Stimulated activated CD4-positive, alpha-beta T cell treated with anti-CD3 and anti-CD28 coated beads, Interleukin-1b, Interleukin-23, amount 100 ng/mL, for 4 hours (primary cell): ENCODE measurements at regions not wholly inside any gene's neighbourhood (a gene's known extent, or its start where the extent isn't known, plus 50 kb on each side); places are given as distances from the start of the nearest gene placed in this dataset.
"Not testable (repeated sequence)": the region's sequence is repeated elsewhere in the genome, so short reads cannot be mapped to it uniquely, and the experiment has no call there.

Experiments
- DNase-seq, 2 donors: peaks; one replicate each; pipeline ENCODE4 v3.0.0-alpha.2; 2020; ENCODE audit warnings: low read depth in 2 of 2

- not testable (repeated sequence) for DNase-seq
Measured at GRCh38 chr2:150667039-150667438, 179.6 kb upstream of the RND3 start.

- DNase-seq = no peak
Measured at GRCh38 chr2:150663143-150663542, 175.7 kb upstream of the RND3 start.

GRCh38 chr2:150656002-150656401, 168.5 kb upstream of the RND3 start:
- DNase-seq = no peak

GRCh38 chr2:150653351-150653750, 165.9 kb upstream of the RND3 start:
- no peak for DNase-seq

GRCh38 chr2:150647943-150648342, 160.5 kb upstream of the RND3 start:
- DNase-seq = no peak

GRCh38 chr2:150646746-150647145, 159.3 kb upstream of the RND3 start:
- DNase-seq = no peak

- no peak for DNase-seq
Measured at GRCh38 chr2:150644298-150645067, 157.0 kb upstream of the RND3 start.

- no peak for DNase-seq
Measured at GRCh38 chr2:150643114-150643725, 155.8 kb upstream of the RND3 start.

- DNase-seq = no peak
Measured at GRCh38 chr2:150640039-150640438, 152.6 kb upstream of the RND3 start.

- no peak for DNase-seq
Measured at GRCh38 chr2:150639383-150639782, 151.9 kb upstream of the RND3 start.

- DNase-seq = no peak
Measured at GRCh38 chr2:150631236-150631821, 143.9 kb upstream of the RND3 start.

GRCh38 chr2:150630587-150631235, 143.2 kb upstream of the RND3 start:
- DNase-seq = no peak

- DNase-seq = no peak
Measured at GRCh38 chr2:150627526-150627925, 140.1 kb upstream of the RND3 start.

- DNase-seq = no peak
Measured at GRCh38 chr2:150626934-150627411, 139.5 kb upstream of the RND3 start.

GRCh38 chr2:150625741-150626140, 138.3 kb upstream of the RND3 start:
- no peak for DNase-seq

- no peak for DNase-seq
Measured at GRCh38 chr2:150625303-150625702, 137.8 kb upstream of the RND3 start.

- DNase-seq = no peak
Measured at GRCh38 chr2:150624001-150624401, 136.5 kb upstream of the RND3 start.

GRCh38 chr2:150621526-150622213, 134.2 kb upstream of the RND3 start:
- no peak for DNase-seq

GRCh38 chr2:150620855-150621254, 133.4 kb upstream of the RND3 start:
- DNase-seq = no peak

- no peak for DNase-seq
Measured at GRCh38 chr2:150620416-150620815, 132.9 kb upstream of the RND3 start.

GRCh38 chr2:150619607-150620330, 132.3 kb upstream of the RND3 start:
- DNase-seq = no peak
